Adrenal gland (tissue), 9 donors: ENCODE measurements at regions not wholly inside any gene's neighbourhood (a gene's known extent, or its start where the extent isn't known, plus 50 kb on each side); places are given as distances from the start of the nearest gene placed in this dataset.
A peak's percentile ranks its signal among the peaks of the same experiment; 100 is the strongest.

Experiments
- DNase-seq, 7 donors: peaks; one replicate each; pipeline ENCODE4 v3.0.0-alpha.2; 2019 to 2020
- H3K27ac ChIP-seq, 5 donors: fragments of 200-600 bp; sonication (generic) in 4 of 5; 1 replicate in 3 of 5; 2 replicates in 2 of 5; pipeline versions ENCODE4 v1.5.1 to v1.8.0; 2016 to 2020; ENCODE audit warnings: mild to moderate bottlenecking in 1 of 5
- H3K27me3 ChIP-seq: fragments of 200-600 bp; 2 replicates; pipeline ENCODE4 v1.8.0; 2021
- H3K36me3 ChIP-seq, 2 donors: fragments of 200-600 bp; replicated peaks in 1 of 2; 1 replicate in 1 of 2; 2 replicates in 1 of 2; pipeline versions ENCODE4 v1.5.1 to v1.8.0; 2018 to 2022
- H3K4me1 ChIP-seq, 2 donors: fragments of 200-600 bp; replicated peaks in 1 of 2; 1 replicate in 1 of 2; 2 replicates in 1 of 2; pipeline versions ENCODE4 v1.5.1 to v1.8.0; 2018 to 2021
- H3K4me3 ChIP-seq, 4 donors: fragments of 200-600 bp; sonication (generic) in 3 of 4; one replicate each; pipeline ENCODE4 v1.5.1; 2016 to 2018
- H3K9me3 ChIP-seq, 3 donors: fragments of 200-600 bp; sonication (generic) in 1 of 3; replicated peaks in 1 of 3; 1 replicate in 2 of 3; 2 replicates in 1 of 3; pipeline versions ENCODE4 v1.5.1 to v1.8.0; 2016 to 2021
- POLR2A ChIP-seq, 2 donors: fragments of 450-650 bp; IDR thresholded peaks; one replicate each; pipeline ENCODE4 v1.6.1; 2017; ENCODE audit warnings: antibody characterized with exemption in 2 of 2, mild to moderate bottlenecking in 2 of 2, moderate library complexity in 1 of 2
- WGBS, 4 donors: extraction: QIAGEN DNeasy Blood & Tissue Kit in 2 of 4; methylation state at CpG; one replicate each; pipeline versions ENCODE4 v1.1.5 to v1.1.7; 2013 to 2017; 5-methylcytosine and 5-hydroxymethylcytosine counted together
- intact Hi-C, 2 donors: fragments of 100-400 bp; cut with DNase I; formaldehyde crosslinking; loops; one replicate each; pipeline versions ENCODE4 v1.14.1 to v1.15.0; 2022 to 2023
- TF ChIP-seq, protein P1 (sequence below), 6 experiments: fragments of 450-650 bp in 4 of 6; fragments of 200-600 bp in 2 of 6; sonication (generic) in 1 of 6; IDR thresholded peaks; 1 replicate in 5 of 6; 2 replicates in 1 of 6; pipeline versions ENCODE4 v1.5.1 to v1.8.0; 2016 to 2021; ENCODE audit warnings: antibody characterized with exemption in 6 of 6, mild to moderate bottlenecking in 2 of 6, moderate library complexity in 1 of 6
- donor health status: healthy with polysubstance abuse.
- donor health status: Bipolar disorder and iron deficiency.
- donor health status: DM: yes; HTN: yes; CAD: no.
- donor health status: DM: no; HTN: no; CAD: no.
- donor health status: DM: no; HTN: no; CAD: no.

DNA sequence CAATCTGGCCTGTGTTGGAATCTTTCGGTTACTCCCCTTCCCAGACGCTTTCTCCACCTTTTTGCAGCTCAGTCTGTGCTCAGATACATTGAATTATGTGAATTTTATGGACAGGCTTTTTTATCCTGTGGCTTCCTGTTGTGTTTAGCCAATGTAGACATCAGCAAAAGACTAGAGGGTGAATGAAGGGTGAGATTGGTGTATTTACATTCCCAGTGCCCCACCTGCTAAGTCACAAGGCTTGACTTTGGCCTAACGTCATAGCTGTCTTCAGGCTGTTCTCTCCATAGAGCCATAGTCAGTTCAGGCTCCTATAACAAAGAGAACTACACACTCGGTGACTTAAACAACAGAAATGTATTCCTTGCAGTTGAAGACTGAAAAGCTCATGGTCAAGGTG is 97.5 kb upstream of the FSHB start:
- Histone ChIP-seq H3K4me1 (no peaks in the 10 kb centered on the region), H3K4me3 (no peak overlapping the region), H3K27ac (no peak overlapping the region), H3K9me3 (no peaks in the 10 kb centered on the region), H3K36me3 (no peaks in the 10 kb centered on the region), H3K27me3 (no peaks in the 10 kb centered on the region)
- WGBS, 4 donors: 83 to 92% (median 88%) methylated on average over 4 of the region's 4 CpGs
- TF ChIP-seq, protein P1, sequence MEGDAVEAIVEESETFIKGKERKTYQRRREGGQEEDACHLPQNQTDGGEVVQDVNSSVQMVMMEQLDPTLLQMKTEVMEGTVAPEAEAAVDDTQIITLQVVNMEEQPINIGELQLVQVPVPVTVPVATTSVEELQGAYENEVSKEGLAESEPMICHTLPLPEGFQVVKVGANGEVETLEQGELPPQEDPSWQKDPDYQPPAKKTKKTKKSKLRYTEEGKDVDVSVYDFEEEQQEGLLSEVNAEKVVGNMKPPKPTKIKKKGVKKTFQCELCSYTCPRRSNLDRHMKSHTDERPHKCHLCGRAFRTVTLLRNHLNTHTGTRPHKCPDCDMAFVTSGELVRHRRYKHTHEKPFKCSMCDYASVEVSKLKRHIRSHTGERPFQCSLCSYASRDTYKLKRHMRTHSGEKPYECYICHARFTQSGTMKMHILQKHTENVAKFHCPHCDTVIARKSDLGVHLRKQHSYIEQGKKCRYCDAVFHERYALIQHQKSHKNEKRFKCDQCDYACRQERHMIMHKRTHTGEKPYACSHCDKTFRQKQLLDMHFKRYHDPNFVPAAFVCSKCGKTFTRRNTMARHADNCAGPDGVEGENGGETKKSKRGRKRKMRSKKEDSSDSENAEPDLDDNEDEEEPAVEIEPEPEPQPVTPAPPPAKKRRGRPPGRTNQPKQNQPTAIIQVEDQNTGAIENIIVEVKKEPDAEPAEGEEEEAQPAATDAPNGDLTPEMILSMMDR (IDR thresholded peaks at IDR 0.05): no peak
- TF ChIP-seq POLR2A (IDR thresholded peaks at IDR 0.05): no peak
- DNase-seq: no peak
- intact Hi-C loops: loop anchor here (10.0 kb wide), 2 partner anchors 182 to 698 kb away; no protein-coding TSS in a partner anchor

DNA sequence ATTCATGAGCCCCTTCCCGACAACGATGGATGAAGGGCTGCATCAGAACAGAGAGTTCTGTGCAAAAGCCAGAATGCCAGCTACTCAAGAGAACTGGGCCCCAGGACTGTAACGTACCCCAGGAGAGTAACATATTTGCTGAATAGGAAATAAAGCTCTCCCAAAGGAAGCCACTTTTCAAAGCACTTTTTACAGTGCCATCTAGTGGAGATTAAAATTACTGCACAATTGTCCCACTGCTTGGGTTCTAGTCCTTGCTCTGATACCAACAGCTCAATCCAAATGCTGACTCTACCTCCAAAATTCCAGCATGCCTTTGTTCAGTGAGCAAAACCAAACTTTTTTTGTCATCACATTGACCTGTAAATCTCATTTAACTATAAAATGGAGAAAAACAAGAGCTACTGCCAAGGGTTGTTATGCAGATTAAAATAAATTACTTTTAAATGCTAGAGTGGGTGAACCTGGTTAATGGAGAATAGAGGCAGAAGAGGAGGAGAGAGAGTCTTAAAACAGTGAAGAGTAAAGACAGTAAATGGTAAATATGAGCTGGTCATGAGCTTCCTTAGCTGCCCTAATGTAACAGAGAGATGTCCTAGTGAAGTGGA is 87.6 kb upstream of the FSHB start:
- peak in 2 of 7 donors; percentile 3 to 19 for DNase-seq
- Histone ChIP-seq H3K4me1 (no peaks in the 10 kb centered on the region), H3K36me3 (no peaks in the 10 kb centered on the region), H3K27ac (no peak overlapping the region), H3K4me3 (no peak overlapping the region), H3K27me3 (no peaks in the 10 kb centered on the region), H3K9me3 (no peaks in the 10 kb centered on the region)
- WGBS, 4 donors: 12 to 21% (median 17%) methylated on average over 3 of the region's 3 CpGs
- TF ChIP-seq POLR2A (IDR thresholded peaks at IDR 0.05): no peak
- TF ChIP-seq, protein P1 (IDR thresholded peaks at IDR 0.05): peak; percentile 46 to 74 (median 62)
- intact Hi-C loops: no loop called here

DNA sequence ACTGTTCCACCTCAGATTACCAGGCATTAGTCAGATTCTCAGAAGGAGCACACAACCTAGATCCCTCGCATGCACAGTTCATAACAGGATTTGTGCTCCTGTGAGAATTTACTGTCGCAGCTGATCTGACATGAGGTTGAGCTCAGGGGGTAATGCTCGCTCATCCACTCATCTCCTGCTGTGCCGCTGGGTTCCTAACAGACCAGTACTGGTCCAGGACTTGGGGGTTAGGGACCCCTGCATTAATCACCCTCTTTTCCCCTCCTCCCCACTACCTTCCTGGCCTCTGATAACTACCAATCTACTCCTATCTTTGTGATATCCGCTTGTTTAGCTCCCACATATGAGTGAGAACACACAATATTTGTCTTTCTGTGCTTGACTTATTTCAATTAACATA is 83.5 kb upstream of the FSHB start:
- no peaks in the 10 kb centered on the region for H3K27me3 ChIP-seq
- H3K4me1 ChIP-seq: no peaks in the 10 kb centered on the region
- no peaks in the 10 kb centered on the region for H3K36me3 ChIP-seq
- H3K9me3 ChIP-seq: no peaks in the 10 kb centered on the region
- H3K27ac ChIP-seq: no peak overlapping the region
- no peak overlapping the region for H3K4me3 ChIP-seq
- intact Hi-C loops: no loop called here
- no peak for DNase-seq
- 90 to 100% (median 94%) methylated on average over 4 to 5 of the region's 5 CpGs for WGBS, 4 donors
- TF ChIP-seq POLR2A (IDR thresholded peaks at IDR 0.05): no peak
- TF ChIP-seq, protein P1 (IDR thresholded peaks at IDR 0.05): no peak

DNA sequence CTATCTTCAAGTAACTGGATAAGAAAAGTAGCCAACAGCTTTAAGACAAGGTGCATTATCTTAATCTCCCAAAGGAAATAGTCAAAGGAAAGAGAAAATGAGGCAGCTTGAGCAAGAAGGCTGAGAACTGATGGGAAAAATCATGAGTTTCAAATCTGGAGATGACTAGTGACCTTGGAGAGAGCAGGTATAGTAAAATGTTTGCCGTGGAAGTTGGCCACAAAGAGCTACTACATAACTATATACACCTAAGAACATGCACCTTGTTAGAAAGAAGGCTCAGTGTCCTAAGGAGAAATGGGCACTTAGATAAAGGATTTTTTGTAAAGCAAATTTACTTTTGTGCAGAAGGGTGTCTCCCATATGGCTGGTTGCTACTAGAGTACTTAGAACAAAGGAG is 80.8 kb upstream of the FSHB start:
- DNase-seq: no peak
- 80 to 96% (median 83%) methylated on average over 1 of the region's 1 CpG for WGBS, 4 donors
- no peak overlapping the region for H3K27ac ChIP-seq
- H3K36me3 ChIP-seq: no peaks in the 10 kb centered on the region
- H3K9me3 ChIP-seq: no peaks in the 10 kb centered on the region
- no peaks in the 10 kb centered on the region for H3K27me3 ChIP-seq
- no peak for TF ChIP-seq POLR2A (IDR thresholded peaks at IDR 0.05)
- TF ChIP-seq, protein P1 (IDR thresholded peaks at IDR 0.05): no peak
- H3K4me1 ChIP-seq: no peaks in the 10 kb centered on the region
- intact Hi-C loops: no loop called here
- H3K4me3 ChIP-seq: no peak overlapping the region
